H54 (cell line): ENCODE measurements at regions not wholly inside any gene's neighbourhood (a gene's known extent, or its start where the extent isn't known, plus 50 kb on each side); places are given as distances from the start of the nearest gene placed in this dataset.
A peak's percentile ranks its signal among the peaks of the same experiment; 100 is the strongest.

Source experiments
- DNase-seq: peaks from one replicate; pipeline ENCODE4 v3.0.0; 2011; ENCODE audit warnings: low spot score, mixed read lengths; ENCODE audit not compliant: insufficient read length
- FAIRE-seq: peaks from 3 replicates; lab custom pipeline; 2011; peaks lifted over from hg19 to GRCh38; lab: Jason Lieb, UNC
- POLR2A ChIP-seq: IDR thresholded peaks from 2 replicates; pipeline ENCODE4 v1.6.1; 2011; ENCODE audit warnings: low read depth, mild to moderate bottlenecking, low read length

DNA sequence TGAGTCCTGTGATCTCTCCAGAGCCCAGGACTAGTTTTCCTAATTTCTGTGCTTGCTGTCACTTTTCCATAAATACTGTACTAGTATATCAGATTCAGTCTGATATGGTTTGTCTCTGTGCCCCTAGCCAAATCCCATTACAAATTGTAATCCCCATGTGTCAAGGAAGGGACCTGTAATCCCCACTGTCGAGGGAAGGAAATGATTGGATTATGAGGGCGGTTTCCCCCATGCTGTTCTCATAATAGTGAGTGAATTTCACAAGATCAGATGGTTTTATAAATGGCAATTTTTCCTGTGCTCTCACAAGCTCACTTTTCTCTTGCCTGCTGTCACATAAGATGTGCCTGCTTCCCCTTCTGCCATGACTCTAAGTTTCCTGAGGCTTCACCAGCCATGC lies 54.8 kb upstream of the IFRD1 start:
- FAIRE-seq (no peak), DNase-seq (no peak)
- no peak for TF ChIP-seq POLR2A

DNA sequence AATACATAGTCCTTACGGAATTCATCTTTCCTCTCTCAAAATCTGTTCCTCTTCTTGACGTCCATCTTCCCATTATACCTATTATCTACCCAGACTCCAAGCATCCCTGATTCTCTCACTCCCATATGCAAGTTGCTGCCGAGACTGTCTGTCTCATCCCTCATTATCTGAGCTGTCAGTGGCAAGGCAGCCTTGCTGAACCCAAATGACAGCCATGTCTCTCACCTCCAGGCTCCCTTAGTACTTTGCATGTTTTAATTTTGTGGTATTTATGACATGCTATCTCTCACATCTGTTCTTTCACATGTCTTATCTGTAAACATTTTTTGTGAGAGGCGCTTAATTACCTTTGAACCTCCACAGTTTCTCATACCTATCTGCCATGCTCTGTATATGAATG lies 54.4 kb upstream of the IFRD1 start:
- no peak for FAIRE-seq
- no peak for TF ChIP-seq POLR2A
- no peak for DNase-seq

DNA sequence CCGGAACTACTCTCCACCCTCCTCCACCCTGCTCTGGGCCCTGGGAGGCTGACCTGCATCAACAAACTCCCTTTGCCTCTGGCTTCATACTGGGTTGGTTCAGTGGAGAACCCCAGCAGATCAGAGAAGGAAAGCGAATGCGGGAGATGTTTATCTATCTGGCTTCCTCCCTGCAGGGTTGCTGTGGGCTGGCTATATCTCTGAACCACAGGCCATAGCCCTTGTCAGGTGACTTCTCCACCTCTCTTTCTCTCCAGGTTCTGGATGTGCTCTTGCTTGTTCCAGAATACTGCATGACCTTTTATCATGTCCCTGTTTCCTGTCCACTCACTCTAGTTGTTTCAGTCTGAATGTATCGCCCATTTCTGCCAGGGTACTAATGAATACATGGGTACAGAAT lies 51.7 kb upstream of the IFRD1 start:
- DNase-seq = no peak
- no peak for FAIRE-seq
- no peak for TF ChIP-seq POLR2A

DNA sequence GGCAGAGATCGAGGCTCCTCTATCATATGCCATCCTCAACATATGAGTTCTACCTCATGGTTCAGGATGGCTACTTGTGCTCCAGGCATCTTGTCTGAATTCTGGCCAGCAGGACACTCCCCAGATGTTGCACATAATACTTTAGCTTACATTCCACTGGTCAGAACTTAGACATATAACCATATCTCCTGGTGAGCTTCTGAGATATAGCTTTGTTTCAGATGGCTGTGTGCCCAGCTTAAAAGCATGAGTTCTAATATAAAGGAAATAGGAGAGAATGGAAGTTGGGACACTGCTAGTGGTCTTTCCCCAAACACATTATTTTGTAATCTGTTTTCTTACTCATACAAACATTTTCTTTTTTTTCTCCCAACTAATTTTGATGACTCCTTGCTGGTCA lies 50.8 kb upstream of the IFRD1 start:
- no peak for TF ChIP-seq POLR2A
- DNase-seq (no peak), FAIRE-seq (no peak)

DNA sequence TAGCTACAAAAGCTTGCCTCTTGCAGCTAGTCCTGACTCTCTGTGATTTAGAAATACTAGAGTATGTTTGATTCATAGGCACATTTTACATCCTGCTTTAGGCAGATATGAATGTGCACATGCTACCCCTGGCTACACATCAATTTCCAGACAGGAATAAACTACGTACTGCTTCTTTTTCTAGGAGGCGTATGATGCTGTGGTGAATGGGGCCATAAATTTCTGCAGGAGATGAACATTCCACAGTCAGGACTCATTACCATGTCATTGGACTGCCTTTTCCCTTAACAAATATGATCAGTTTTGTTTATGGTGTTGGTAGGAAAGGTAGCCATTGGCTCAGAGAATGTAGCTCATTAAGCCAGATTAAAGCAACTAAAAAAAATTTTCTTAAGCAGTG lies 50.1 kb upstream of the IFRD1 start:
- DNase-seq (no peak), FAIRE-seq (peak; percentile 30)
- TF ChIP-seq POLR2A = no peak
